ENCODE measurements at regions not wholly inside any gene's neighbourhood (a gene's known extent, or its start where the extent isn't known, plus 50 kb on each side); places are given as distances from the start of the nearest gene placed in this dataset.
"Not testable (repeated sequence)": the region's sequence is repeated elsewhere in the genome, so short reads cannot be mapped to it uniquely, and the experiment has no call there.

DNA sequence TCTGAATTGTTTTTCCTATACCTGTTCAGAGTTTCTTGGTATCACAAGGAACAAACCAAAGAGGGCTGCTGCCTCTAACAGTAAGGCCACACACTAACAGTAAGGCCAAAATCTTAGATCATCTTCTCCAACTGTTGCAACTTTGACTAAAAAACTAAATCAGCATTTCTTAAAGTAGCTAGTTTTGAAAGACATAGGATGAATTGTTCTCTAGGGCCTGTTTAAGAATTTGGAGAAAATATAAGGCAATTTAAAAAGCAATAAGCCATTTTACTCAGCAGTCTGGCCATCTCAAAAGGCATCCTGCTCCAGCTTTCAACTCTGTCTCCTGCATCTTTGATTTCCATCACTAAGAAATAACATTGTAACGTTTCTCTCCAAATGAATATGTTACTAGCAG, 105.0 kb upstream of the MON1B start:
- DNase-seq = no peak
- H3K4me1 Mint-ChIP-seq (ENCODE audit: low read depth) = no peaks in the 10 kb centered on the region
- ATAC-seq (replicated peaks in 1 of 2) = no peak
- H3K27me3 Mint-ChIP-seq (ENCODE audit: low read depth) = no peaks in the 10 kb centered on the region
- H3K36me3 Mint-ChIP-seq (ENCODE audit: insufficient read depth in 2 of 2) = no peaks in the 10 kb centered on the region
- no peak overlapping the region for H3K27ac Mint-ChIP-seq
- H3K4me3 Mint-ChIP-seq = no peak overlapping the region
- H3K9me3 Mint-ChIP-seq = no peaks in the 10 kb centered on the region

DNA sequence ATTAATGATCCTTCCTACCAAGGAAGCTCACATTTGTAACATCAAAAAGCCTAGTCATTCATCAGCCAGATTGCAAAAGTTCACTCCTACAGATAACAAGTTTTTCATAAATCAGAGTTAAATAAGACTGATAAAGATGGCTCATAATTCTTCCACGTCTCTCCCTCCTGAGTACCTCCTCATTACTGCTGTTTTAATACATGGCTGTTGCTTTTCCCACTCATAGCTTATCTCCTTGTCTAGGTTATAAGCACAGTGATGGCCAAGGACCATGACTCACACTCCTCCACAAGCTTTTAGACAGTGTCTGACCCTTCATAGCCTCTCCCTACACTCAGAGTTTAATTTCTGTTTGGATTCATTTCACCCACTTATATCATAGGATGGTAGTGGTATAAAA, 100.9 kb upstream of the MON1B start:
- Mint-ChIP-seq H3K4me3 (no peak overlapping the region), H3K9me3 (no peaks in the 10 kb centered on the region), H3K36me3 (ENCODE audit: insufficient read depth in 2 of 2) (no peaks in the 10 kb centered on the region), H3K27me3 (ENCODE audit: low read depth) (no peaks in the 10 kb centered on the region), H3K4me1 (ENCODE audit: low read depth) (no peaks in the 10 kb centered on the region), H3K27ac (no peak overlapping the region)
- DNase-seq = no peak
- no peak for ATAC-seq (replicated peaks in 1 of 2)

DNA sequence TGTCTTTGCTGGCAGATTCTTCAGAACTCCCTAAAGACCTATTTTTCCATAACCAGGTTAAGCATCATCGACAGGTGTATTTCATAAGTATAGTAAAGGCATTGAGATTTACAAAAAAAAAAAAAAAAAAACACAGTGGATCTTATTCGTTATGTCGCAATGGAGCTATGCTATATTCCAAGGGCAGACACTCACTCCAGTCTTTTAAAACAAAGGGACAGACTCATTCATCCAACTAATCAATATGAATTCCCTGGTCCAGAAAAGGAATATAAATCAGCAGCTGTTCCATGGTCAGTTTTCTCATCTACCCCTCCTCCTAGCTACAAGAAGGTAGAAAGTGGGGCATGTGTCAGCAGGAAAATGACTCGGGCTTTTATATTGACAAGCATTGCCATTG, 97.7 kb upstream of the MON1B start:
- ATAC-seq (replicated peaks in 1 of 2) = no peak
- H3K36me3 Mint-ChIP-seq (ENCODE audit: insufficient read depth in 2 of 2) = no peaks in the 10 kb centered on the region
- DNase-seq = no peak

DNA sequence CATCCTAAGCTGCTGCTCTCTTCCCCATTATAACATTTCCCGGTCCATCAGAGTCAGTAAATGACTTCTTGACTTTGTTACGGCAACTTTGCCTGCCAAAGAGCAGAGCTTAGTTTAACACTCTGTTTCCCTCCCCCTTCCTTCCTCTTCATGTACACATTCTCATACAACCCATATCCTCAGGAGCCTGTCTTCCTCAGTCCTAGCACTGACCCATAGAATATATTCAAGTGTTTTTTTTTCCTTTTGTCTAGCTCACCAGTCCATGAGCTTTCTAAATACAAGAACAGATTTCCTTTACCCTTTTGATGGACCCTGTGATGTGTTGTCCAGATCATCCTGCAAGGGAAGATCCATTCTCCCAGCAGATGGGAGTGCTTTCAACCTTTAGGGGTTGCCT, 97.0 kb upstream of the MON1B start:
- DNase-seq = no peak
- Mint-ChIP-seq H3K27ac (no peak overlapping the region), H3K4me3 (no peak overlapping the region), H3K36me3 (ENCODE audit: insufficient read depth in 2 of 2) (no peaks in the 10 kb centered on the region), H3K4me1 (ENCODE audit: low read depth) (no peaks in the 10 kb centered on the region), H3K27me3 (ENCODE audit: low read depth) (no peaks in the 10 kb centered on the region), H3K9me3 (no peaks in the 10 kb centered on the region)
- no peak for ATAC-seq (replicated peaks in 1 of 2)

More for the DNA sequence above, 97.7 kb upstream of the MON1B start:
- Mint-ChIP-seq H3K9me3 (no peaks in the 10 kb centered on the region), H3K27me3 (ENCODE audit: low read depth) (no peaks in the 10 kb centered on the region), H3K27ac (no peak overlapping the region), H3K4me3 (no peak overlapping the region), H3K4me1 (ENCODE audit: low read depth) (no peaks in the 10 kb centered on the region)

DNA sequence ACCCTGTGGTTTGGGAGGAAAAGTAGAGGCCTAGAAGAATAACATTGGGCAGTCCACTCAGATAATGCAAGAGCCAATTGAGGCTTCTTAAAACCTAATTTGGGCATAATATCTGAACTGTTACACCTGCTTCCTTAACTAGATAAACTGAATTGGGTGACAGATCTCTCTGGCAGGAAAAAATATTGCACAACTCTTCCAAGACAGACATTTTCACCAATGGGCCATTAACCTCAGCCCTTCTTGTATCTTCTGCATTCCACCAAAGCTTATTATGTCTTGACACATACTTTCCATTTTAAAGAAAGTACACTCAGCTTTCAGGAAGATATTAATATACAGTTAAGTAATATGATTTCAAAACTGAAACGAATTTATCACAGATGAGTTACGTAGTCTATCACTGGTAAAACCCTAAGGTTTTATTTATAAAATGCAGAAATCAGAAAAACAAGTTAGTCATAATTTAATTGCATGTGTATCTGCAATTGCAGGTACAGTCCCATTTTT, 79.9 kb upstream of the MON1B start:
- Mint-ChIP-seq H3K4me3 (no peak overlapping the region), H3K4me1 (ENCODE audit: low read depth) (no peaks in the 10 kb centered on the region), H3K36me3 (ENCODE audit: insufficient read depth in 2 of 2) (no peaks in the 10 kb centered on the region), H3K27ac (no peak overlapping the region), H3K27me3 (ENCODE audit: low read depth) (no peaks in the 10 kb centered on the region), H3K9me3 (no peaks in the 10 kb centered on the region)
- ATAC-seq (replicated peaks in 1 of 2) (no peak), DNase-seq (no peak)

DNA sequence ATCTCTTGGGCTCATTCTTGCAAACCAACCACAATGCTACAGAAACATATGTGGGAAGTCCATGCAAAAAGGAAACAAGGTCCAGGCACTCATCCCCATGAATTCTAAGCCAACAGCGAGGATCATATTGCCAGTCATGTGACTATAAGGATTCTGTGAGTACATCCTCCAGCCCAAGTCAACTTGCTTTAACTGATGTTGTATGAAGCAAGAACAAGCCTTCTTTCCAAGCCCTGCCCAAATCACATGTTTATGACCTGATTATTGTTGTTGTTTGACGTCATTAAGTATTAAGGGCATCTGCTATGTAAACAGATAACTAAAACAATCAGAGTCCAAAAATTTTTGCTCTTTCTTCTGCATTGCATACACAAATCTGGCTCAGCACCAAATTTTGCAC, 78.2 kb upstream of the MON1B start:
- H3K4me1 Mint-ChIP-seq (ENCODE audit: low read depth) = no peaks in the 10 kb centered on the region
- no peak for DNase-seq
- no peak overlapping the region for H3K27ac Mint-ChIP-seq
- no peaks in the 10 kb centered on the region for H3K36me3 Mint-ChIP-seq (ENCODE audit: insufficient read depth in 2 of 2)
- no peak for ATAC-seq (replicated peaks in 1 of 2)
- no peaks in the 10 kb centered on the region for H3K9me3 Mint-ChIP-seq
- H3K27me3 Mint-ChIP-seq (ENCODE audit: low read depth) = peaks cover under 1% of the 10 kb centered on the region
- H3K4me3 Mint-ChIP-seq = no peak overlapping the region

DNA sequence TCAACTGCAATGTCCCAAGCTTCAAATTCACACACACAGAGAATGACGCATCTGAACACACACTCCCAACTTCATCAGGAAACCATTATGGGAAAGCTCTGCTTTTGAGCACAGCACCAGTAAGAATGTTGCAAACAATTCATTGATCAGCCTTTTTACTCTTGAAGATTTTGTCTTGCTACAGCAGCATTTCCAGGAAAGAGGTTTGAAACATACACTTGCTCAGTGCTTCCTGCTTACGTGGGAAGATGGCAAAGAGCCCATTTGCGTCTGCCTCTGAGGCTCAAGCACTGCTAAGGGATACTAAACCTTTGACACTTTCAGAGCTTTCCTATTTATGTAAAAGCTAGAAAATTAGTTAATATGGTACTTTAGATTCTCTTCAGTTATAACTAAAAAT, 77.2 kb upstream of the MON1B start:
- H3K4me1 Mint-ChIP-seq (ENCODE audit: low read depth) = no peaks in the 10 kb centered on the region
- ATAC-seq (replicated peaks in 1 of 2) (no peak), DNase-seq (no peak)
- H3K9me3 Mint-ChIP-seq = no peaks in the 10 kb centered on the region
- no peak overlapping the region for H3K4me3 Mint-ChIP-seq
- no peak overlapping the region for H3K27ac Mint-ChIP-seq
- H3K27me3 Mint-ChIP-seq (ENCODE audit: low read depth) = peaks cover 10% of the 10 kb centered on the region
- no peaks in the 10 kb centered on the region for H3K36me3 Mint-ChIP-seq (ENCODE audit: insufficient read depth in 2 of 2)

DNA sequence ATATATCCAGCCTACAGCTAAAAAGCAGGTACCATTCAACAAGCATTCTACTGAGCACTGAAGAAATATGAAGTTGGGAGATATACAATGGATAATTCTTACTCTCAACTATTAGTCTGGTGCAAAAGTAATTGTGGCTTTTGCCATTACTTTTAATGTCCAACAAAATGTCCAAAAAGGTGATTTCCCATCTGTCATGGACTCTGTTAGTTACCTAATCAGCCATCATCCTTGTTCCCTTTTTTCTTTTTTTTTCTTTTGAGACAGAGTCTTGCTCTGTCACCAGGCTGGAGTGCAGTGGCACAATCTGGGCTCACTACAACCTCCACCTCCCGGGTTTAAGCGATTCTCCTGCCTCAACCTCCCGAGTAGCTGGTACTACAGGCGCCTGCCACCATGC, 76.6 kb upstream of the MON1B start:
- not testable (repeated sequence) for H3K4me3 Mint-ChIP-seq; H3K27me3 Mint-ChIP-seq (ENCODE audit: low read depth); H3K27ac Mint-ChIP-seq; ATAC-seq (replicated peaks in 1 of 2); H3K4me1 Mint-ChIP-seq (ENCODE audit: low read depth); DNase-seq; H3K9me3 Mint-ChIP-seq; H3K36me3 Mint-ChIP-seq (ENCODE audit: insufficient read depth in 2 of 2)

DNA sequence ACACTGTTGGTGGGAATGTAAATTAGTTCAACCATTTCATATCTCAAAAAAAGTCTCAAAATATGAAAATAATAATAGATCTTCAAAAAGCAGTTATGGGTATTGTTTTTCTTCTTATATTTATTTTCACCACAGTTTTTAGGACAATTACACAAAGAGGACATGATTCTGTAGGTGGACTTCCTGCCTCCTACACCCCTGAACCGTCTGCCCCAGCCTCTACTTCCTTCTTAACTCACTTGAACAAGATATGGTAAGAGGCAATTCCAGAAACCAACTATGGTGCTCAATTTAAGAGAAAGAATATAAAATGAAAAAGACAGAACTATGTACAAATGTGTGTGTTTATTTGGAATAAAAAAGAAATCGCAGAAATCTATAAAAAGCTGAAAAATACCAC, 74.1 kb upstream of the MON1B start:
- no peaks in the 10 kb centered on the region for H3K4me1 Mint-ChIP-seq (ENCODE audit: low read depth)
- H3K4me3 Mint-ChIP-seq = no peak overlapping the region
- H3K27me3 Mint-ChIP-seq (ENCODE audit: low read depth) = peaks cover 10% of the 10 kb centered on the region
- DNase-seq (no peak), ATAC-seq (replicated peaks in 1 of 2) (no peak)
- no peaks in the 10 kb centered on the region for H3K9me3 Mint-ChIP-seq
- no peak overlapping the region for H3K27ac Mint-ChIP-seq
- H3K36me3 Mint-ChIP-seq (ENCODE audit: insufficient read depth in 2 of 2) = no peaks in the 10 kb centered on the region

DNA sequence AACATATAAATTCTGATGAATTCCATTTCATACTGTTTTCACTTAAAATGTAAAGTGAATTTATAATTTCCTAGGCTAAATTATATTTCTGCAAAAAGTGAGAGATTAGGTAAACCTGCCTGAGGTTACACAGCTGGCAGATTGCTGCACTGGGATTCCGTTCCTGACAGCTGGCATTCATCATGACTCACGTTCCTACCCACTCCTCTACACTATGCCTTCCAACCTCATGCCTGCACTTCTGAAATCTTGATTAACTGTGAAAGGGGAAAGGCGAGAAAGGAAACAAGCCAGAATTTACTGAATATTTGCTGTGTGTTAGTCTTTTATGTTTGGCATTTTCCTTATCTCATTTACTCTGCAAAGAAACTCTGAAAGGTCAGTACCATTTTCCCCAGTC, 73.3 kb upstream of the MON1B start:
- ATAC-seq (replicated peaks in 1 of 2) (no peak), DNase-seq (no peak)
- no peaks in the 10 kb centered on the region for H3K4me1 Mint-ChIP-seq (ENCODE audit: low read depth)

DNA sequence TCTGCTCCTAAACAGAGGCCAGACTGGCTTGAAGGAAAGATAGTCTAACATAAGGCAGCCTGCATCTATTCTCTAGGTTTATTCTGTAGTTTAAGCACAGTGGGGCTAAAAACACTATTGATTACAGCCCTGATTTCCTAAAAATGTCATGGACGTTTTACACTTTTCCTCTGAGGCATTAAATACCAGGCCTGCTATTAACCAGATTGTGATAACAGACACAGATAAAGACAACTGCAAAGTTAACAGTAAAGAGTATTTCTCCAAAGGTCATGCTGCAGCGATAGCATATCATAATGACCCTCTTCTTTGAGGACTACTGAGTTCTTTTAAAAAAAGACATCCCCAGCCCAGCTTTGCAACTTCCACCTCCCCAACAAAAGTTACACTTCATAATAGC, 59.6 kb upstream of the MON1B start:
- no peak overlapping the region for H3K4me3 Mint-ChIP-seq
- H3K36me3 Mint-ChIP-seq (ENCODE audit: insufficient read depth in 2 of 2) = no peaks in the 10 kb centered on the region

More for the DNA sequence above, 73.3 kb upstream of the MON1B start:
- Mint-ChIP-seq H3K4me3 (no peak overlapping the region), H3K27ac (no peak overlapping the region), H3K27me3 (ENCODE audit: low read depth) (peaks cover 10% of the 10 kb centered on the region), H3K9me3 (no peaks in the 10 kb centered on the region), H3K36me3 (ENCODE audit: insufficient read depth in 2 of 2) (no peaks in the 10 kb centered on the region)

DNA sequence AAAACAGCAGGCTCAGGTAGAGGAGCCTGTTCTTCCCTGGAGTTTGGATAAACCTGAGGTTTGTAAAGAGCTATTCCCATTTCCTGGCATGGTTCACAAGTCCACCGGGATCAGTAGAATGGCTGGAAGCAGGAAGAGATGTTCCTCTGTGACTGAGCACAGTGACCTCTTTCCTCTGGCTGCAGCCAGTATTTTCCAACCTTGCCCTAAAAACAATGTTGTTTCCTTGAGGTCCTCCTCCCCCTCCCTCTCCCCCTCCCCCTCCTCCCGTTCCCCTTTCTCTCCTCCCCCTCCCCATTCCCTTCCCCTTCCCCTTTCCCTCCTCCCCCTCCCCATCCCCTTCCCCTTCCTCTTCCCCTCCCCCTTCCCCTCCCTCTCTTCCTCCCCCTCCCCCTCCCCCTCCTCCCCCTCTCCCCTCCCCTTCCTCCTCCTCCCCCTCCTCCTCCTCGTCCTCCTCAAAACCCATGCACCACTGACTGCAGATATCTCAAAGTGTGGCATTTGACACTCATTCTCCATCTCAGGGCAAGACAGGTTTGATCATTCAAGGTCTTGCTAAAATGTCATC, 58.9 kb upstream of the MON1B start:
- ATAC-seq (replicated peaks in 1 of 2) (no peak), DNase-seq (no peak)
- no peaks in the 10 kb centered on the region for H3K36me3 Mint-ChIP-seq (ENCODE audit: insufficient read depth in 2 of 2)
- H3K27me3 Mint-ChIP-seq (ENCODE audit: low read depth) = no peaks in the 10 kb centered on the region
- H3K27ac Mint-ChIP-seq = no peak overlapping the region
- H3K4me3 Mint-ChIP-seq = no peak overlapping the region
- H3K4me1 Mint-ChIP-seq (ENCODE audit: low read depth) = no peaks in the 10 kb centered on the region
- peaks cover 4 to 5% of the 10 kb centered on the region in 2 donors for H3K9me3 Mint-ChIP-seq

More for the DNA sequence above, 59.6 kb upstream of the MON1B start:
- H3K9me3 Mint-ChIP-seq = peaks cover 5 to 7% of the 10 kb centered on the region in 2 donors
- H3K27ac Mint-ChIP-seq = no peak overlapping the region
- H3K27me3 Mint-ChIP-seq (ENCODE audit: low read depth) = no peaks in the 10 kb centered on the region
- no peaks in the 10 kb centered on the region for H3K4me1 Mint-ChIP-seq (ENCODE audit: low read depth)
- DNase-seq (no peak), ATAC-seq (replicated peaks in 1 of 2) (no peak)

DNA sequence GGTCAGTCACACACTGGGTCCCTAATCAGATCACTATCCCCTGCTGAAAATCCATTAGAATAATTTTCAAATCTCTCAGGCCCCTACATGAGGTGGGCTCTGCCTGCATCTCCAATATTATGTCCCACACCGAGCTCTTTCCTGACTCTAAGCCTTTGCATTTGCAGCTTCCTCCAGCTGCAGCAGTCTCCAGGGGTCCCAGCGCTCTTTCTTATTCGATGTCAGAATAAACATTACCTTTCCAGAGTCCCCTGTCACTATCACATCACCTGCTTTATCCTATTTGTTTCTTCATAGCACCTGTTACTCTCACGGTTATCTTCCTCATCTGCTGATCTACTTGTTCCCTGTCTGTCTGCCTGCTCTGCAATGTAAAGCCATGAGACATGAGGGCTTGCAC, 57.3 kb upstream of the MON1B start:
- H3K27ac Mint-ChIP-seq = no peak overlapping the region
- no peak for ATAC-seq (replicated peaks in 1 of 2)

DNA sequence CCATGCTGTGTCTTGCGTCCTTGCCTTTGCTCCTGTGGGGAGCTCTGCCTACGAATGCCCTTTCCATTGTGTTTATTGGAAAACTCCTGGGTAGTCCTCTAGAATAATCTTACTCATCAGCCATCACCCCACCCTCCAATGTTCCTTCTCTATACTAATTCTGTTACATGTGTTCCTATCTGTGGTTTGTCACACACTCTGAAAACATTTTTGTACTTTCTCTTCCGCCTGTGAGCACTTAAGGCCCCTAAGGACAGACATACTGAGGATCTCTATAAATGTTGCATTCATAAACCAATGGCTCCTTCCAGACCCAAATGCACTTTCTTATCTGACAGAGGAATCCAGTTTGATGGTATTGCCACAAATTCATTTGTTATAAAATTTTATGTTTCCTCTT, 53.9 kb upstream of the MON1B start:
- Mint-ChIP-seq H3K9me3 (no peaks in the 10 kb centered on the region), H3K36me3 (ENCODE audit: insufficient read depth in 2 of 2) (no peaks in the 10 kb centered on the region), H3K4me3 (no peak overlapping the region), H3K27me3 (ENCODE audit: low read depth) (peaks cover 6% of the 10 kb centered on the region), H3K27ac (no peak overlapping the region), H3K4me1 (ENCODE audit: low read depth) (no peaks in the 10 kb centered on the region)
- DNase-seq = no peak
- no peak for ATAC-seq (replicated peaks in 1 of 2)

More for the DNA sequence above, 57.3 kb upstream of the MON1B start:
- Mint-ChIP-seq H3K4me1 (ENCODE audit: low read depth) (no peaks in the 10 kb centered on the region), H3K36me3 (ENCODE audit: insufficient read depth in 2 of 2) (no peaks in the 10 kb centered on the region), H3K27me3 (ENCODE audit: low read depth) (no peaks in the 10 kb centered on the region), H3K9me3 (no peaks in the 10 kb centered on the region), H3K4me3 (no peak overlapping the region)
- DNase-seq = no peak

Measured in activated T-cell treated with anti-CD3 and anti-CD28 coated beads, Interleukin-2, amount 50 U/mL, for 72 hours (primary cell).